ENCODE measurements at regions not wholly inside any gene's neighbourhood (a gene's known extent, or its start where the extent isn't known, plus 50 kb on each side); places are given as distances from the start of the nearest gene placed in this dataset.

- 0 out of 2 replicates have a peak, but pooled peaks have one; percentile 0 for TF ChIP-seq CTCF (conservative IDR thresholded peaks at IDR 0.05; ENCODE audit: low read depth, low read length)
- no peak for TF ChIP-seq CEBPB (IDR thresholded peaks at IDR 0.05; ENCODE audit: low read depth, low read length)
- TF ChIP-seq POLR2A (IDR thresholded peaks at IDR 0.05; ENCODE audit: low read depth, low read length) = no peak
- TF ChIP-seq RFX5 (IDR thresholded peaks at IDR 0.05; ENCODE audit: low read depth, low read length) = no peak
- TF ChIP-seq ELK1 (IDR thresholded peaks at IDR 0.05; ENCODE audit: borderline replicate concordance, low read depth, low read length) = no peak
- TF ChIP-seq RCOR1 (IDR thresholded peaks at IDR 0.05; ENCODE audit: insufficient replicate concordance, low read length) = no peak
- TF ChIP-seq RAD21 (IDR thresholded peaks at IDR 0.05; ENCODE audit: low read length) = no peak
Observed at GRCh38 chr2:21412944-21413443, 289.2 kb downstream of the TDRD15 start.

All from IMR-90 (cell line).